WTC11 (cell line): ENCODE measurements at regions not wholly inside any gene's neighbourhood (a gene's known extent, or its start where the extent isn't known, plus 50 kb on each side); places are given as distances from the start of the nearest gene placed in this dataset.

Experiments
- ATAC-seq: fragments of 200-7000 bp; cut with Tn5 transposase; 2 replicates; pipeline ENCODE4 v1.10.0; 2021; ENCODE audit warnings: mild to moderate bottlenecking, moderate library complexity
- CTCF ChIA-PET: fragments of 300-600 bp; sonication (Branson Sonifier 250); formaldehyde crosslinking; loops from one replicate; lab custom pipeline; 2021; ENCODE audit warnings: antibody characterized with exemption; lab: Charles Lee
- POLR2A ChIA-PET: fragments of 350-600 bp; sonication (Branson Sonifier 250); formaldehyde crosslinking; loops from one replicate; lab custom pipeline; 2021; ENCODE audit warnings: antibody characterized with exemption; lab: Charles Lee
- DNase-seq: peaks from one replicate; pipeline ENCODE4 v3.0.0; 2021; ENCODE audit warnings: low spot score
- H3K27ac Mint-ChIP-seq: 2 replicates; pipeline ENCODE4 v1.8.0; 2021; ENCODE audit warnings: mixed read lengths
- H3K27me3 Mint-ChIP-seq: 2 replicates; pipeline ENCODE4 v1.8.0; 2021; ENCODE audit warnings: low read depth, mild to moderate bottlenecking, moderate library complexity, mixed read lengths
- H3K36me3 Mint-ChIP-seq: 2 replicates; pipeline ENCODE4 v1.8.0; 2021; ENCODE audit warnings: mixed read lengths
- H3K4me1 Mint-ChIP-seq: 2 replicates; pipeline ENCODE4 v1.8.0; 2022; ENCODE audit warnings: mixed read lengths
- H3K4me3 Mint-ChIP-seq: 2 replicates; pipeline ENCODE4 v1.8.0; 2021; ENCODE audit warnings: mild to moderate bottlenecking, moderate library complexity, mixed read lengths
- H3K9me3 Mint-ChIP-seq: 2 replicates; pipeline ENCODE4 v1.8.0; 2021; ENCODE audit warnings: mixed read lengths
- AFF4 ChIP-seq: sonication (generic); formaldehyde crosslinking; IDR thresholded peaks from 2 replicates; pipeline ENCODE4 v1.8.1; 2023; ENCODE audit warnings: mild to moderate bottlenecking, missing genetic modification reagents, borderline replicate concordance
- E2F5 ChIP-seq: sonication (generic); formaldehyde crosslinking; IDR thresholded peaks from 2 replicates; pipeline ENCODE4 v1.8.1; 2022; ENCODE audit warnings: mild to moderate bottlenecking, moderate library complexity, missing genetic modification reagents
- EMX1 ChIP-seq: fragments of 250-450 bp; sonication (Bioruptor Pico); IDR thresholded peaks from 2 replicates; pipeline ENCODE4 v1.8.0; 2021; ENCODE audit warnings: mild to moderate bottlenecking
- ERG ChIP-seq: fragments of 250-450 bp; sonication (Bioruptor Pico); IDR thresholded peaks from 2 replicates; pipeline ENCODE4 v1.8.0; 2021; ENCODE audit warnings: mild to moderate bottlenecking
- ESRRA ChIP-seq: sonication (generic); formaldehyde crosslinking; IDR thresholded peaks from 2 replicates; pipeline ENCODE4 v1.8.1; 2022; ENCODE audit warnings: mild to moderate bottlenecking, missing genetic modification reagents, borderline replicate concordance
- FOXJ3 ChIP-seq: sonication (generic); formaldehyde crosslinking; IDR thresholded peaks from 2 replicates; pipeline ENCODE4 v1.9.0; 2021; ENCODE audit warnings: missing genetic modification reagents, mild to moderate bottlenecking, borderline replicate concordance
- HMGXB4 ChIP-seq: sonication (generic); formaldehyde crosslinking; IDR thresholded peaks from 2 replicates; pipeline ENCODE4 v1.8.1; 2023; ENCODE audit warnings: mild to moderate bottlenecking, moderate library complexity, missing genetic modification reagents
- IRF2 ChIP-seq: sonication (generic); formaldehyde crosslinking; IDR thresholded peaks from 2 replicates; pipeline ENCODE4 v1.8.0; 2022; ENCODE audit warnings: low read depth, missing genetic modification reagents, borderline replicate concordance
- NFE2L1 ChIP-seq: sonication (generic); formaldehyde crosslinking; IDR thresholded peaks from 2 replicates; pipeline ENCODE4 v1.8.1; 2023; ENCODE audit warnings: missing genetic modification reagents
- NFYB ChIP-seq: sonication (generic); formaldehyde crosslinking; conservative IDR thresholded peaks from 2 replicates; pipeline ENCODE4 v1.8.0; 2022; ENCODE audit warnings: low read depth, missing genetic modification reagents
- RELA ChIP-seq: sonication (generic); formaldehyde crosslinking; IDR thresholded peaks from 2 replicates; pipeline ENCODE4 v1.8.1; 2022; ENCODE audit warnings: missing genetic modification reagents, mild to moderate bottlenecking, borderline replicate concordance
- SMAD4 ChIP-seq: sonication (generic); formaldehyde crosslinking; IDR thresholded peaks from 2 replicates; pipeline ENCODE4 v1.8.0; 2022; ENCODE audit warnings: mild to moderate bottlenecking, missing genetic modification reagents
- TCF7 ChIP-seq: sonication (generic); formaldehyde crosslinking; IDR thresholded peaks from 2 replicates; pipeline ENCODE4 v1.8.0; 2022; ENCODE audit warnings: mild to moderate bottlenecking, low read depth, missing genetic modification reagents, moderate library complexity
- TEAD4 ChIP-seq: sonication (generic); formaldehyde crosslinking; IDR thresholded peaks from 2 replicates; pipeline ENCODE4 v1.8.0; 2022; ENCODE audit warnings: mild to moderate bottlenecking, missing genetic modification reagents
- TP53 ChIP-seq: sonication (generic); formaldehyde crosslinking; IDR thresholded peaks from 2 replicates; pipeline ENCODE4 v1.8.1; 2023; ENCODE audit warnings: mild to moderate bottlenecking, missing genetic modification reagents
- ZNF121 ChIP-seq: sonication (generic); formaldehyde crosslinking; IDR thresholded peaks from 2 replicates; pipeline ENCODE4 v1.8.0; 2023; ENCODE audit warnings: missing genetic modification reagents
- TF ChIP-seq, protein P1 (sequence below): fragments of 250-450 bp; sonication (Bioruptor Pico); IDR thresholded peaks from 2 replicates; pipeline ENCODE4 v1.9.0; 2021; ENCODE audit warnings: mild to moderate bottlenecking
- TF ChIP-seq, protein P2 (sequence below): sonication (generic); formaldehyde crosslinking; IDR thresholded peaks from 2 replicates; pipeline ENCODE4 v1.8.1; 2022; ENCODE audit warnings: low read depth, mild to moderate bottlenecking, moderate library complexity, missing genetic modification reagents, borderline replicate concordance
- TF ChIP-seq, protein P3 (sequence below): sonication (generic); formaldehyde crosslinking; IDR thresholded peaks from 2 replicates; pipeline ENCODE4 v1.8.0; 2022; ENCODE audit warnings: mild to moderate bottlenecking, missing genetic modification reagents

DNA sequence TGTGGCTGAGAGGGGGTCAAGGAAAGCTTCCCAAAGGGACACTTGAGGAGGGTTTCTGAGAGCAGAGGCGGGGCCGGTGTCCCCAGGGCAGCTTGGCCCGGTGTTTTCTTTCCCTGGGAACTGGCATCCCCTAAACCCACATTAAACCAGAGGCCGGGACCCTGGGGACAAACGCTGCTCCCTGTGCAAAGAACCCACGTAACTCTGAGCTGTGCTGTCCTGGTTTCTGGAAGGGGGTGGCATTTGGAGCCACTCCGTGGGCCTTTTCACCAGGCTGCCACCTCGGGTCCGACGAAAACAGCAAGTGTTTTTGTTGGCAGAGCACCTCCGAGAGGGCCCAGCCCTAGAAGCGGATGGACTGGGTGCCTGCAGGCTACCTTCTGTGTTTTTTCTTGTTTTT, 100.2 kb upstream of the ANO1 start (continued):
- no peak for TF ChIP-seq AFF4 (CRISPR knock-in tag)

GRCh38 chr11:69978841-69979614, 99.1 kb upstream of the ANO1 start:
- H3K36me3 Mint-ChIP-seq: no peaks in the 10 kb centered on the region
- H3K9me3 Mint-ChIP-seq: no peaks in the 10 kb centered on the region
- H3K27me3 Mint-ChIP-seq: peaks cover 12% of the 10 kb centered on the region
- TF ChIP-seq TP53: no peak
- TF ChIP-seq, protein P1, sequence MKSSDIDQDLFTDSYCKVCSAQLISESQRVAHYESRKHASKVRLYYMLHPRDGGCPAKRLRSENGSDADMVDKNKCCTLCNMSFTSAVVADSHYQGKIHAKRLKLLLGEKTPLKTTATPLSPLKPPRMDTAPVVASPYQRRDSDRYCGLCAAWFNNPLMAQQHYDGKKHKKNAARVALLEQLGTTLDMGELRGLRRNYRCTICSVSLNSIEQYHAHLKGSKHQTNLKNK (CRISPR knock-in tag): no peak
- no peak for TF ChIP-seq HMGXB4 (CRISPR knock-in tag)
- TF ChIP-seq NFYB: no peak
- no peak for TF ChIP-seq ZNF121 (CRISPR knock-in tag)
- TF ChIP-seq NFE2L1 (CRISPR knock-in tag): no peak
- no peak for TF ChIP-seq E2F5
- TF ChIP-seq EMX1 (CRISPR knock-in tag): no peak
- TF ChIP-seq SMAD4 (CRISPR knock-in tag): no peak
- TF ChIP-seq RELA (CRISPR knock-in tag): no peak
- no peak for TF ChIP-seq IRF2
- TF ChIP-seq, protein P2, sequence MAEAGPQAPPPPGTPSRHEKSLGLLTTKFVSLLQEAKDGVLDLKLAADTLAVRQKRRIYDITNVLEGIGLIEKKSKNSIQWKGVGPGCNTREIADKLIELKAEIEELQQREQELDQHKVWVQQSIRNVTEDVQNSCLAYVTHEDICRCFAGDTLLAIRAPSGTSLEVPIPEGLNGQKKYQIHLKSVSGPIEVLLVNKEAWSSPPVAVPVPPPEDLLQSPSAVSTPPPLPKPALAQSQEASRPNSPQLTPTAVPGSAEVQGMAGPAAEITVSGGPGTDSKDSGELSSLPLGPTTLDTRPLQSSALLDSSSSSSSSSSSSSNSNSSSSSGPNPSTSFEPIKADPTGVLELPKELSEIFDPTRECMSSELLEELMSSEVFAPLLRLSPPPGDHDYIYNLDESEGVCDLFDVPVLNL (CRISPR knock-in tag): no peak
- TF ChIP-seq ESRRA (CRISPR knock-in tag): no peak
- no peak for TF ChIP-seq TCF7 (CRISPR knock-in tag)
- TF ChIP-seq, protein P3, sequence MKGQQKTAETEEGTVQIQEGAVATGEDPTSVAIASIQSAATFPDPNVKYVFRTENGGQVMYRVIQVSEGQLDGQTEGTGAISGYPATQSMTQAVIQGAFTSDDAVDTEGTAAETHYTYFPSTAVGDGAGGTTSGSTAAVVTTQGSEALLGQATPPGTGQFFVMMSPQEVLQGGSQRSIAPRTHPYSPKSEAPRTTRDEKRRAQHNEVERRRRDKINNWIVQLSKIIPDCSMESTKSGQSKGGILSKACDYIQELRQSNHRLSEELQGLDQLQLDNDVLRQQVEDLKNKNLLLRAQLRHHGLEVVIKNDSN (CRISPR knock-in tag): no peak
- TF ChIP-seq ERG (CRISPR knock-in tag): no peak
- no peak for TF ChIP-seq TEAD4 (CRISPR knock-in tag)
- TF ChIP-seq FOXJ3 (CRISPR knock-in tag): no peak
- TF ChIP-seq, all 79 proteins: peak for 0
- H3K4me1 Mint-ChIP-seq: peaks cover 41% of the 10 kb centered on the region
- H3K27ac Mint-ChIP-seq: no peak overlapping the region
- no peak overlapping the region for H3K4me3 Mint-ChIP-seq
- no peak for DNase-seq
- no peak for ATAC-seq
- CTCF ChIA-PET: interaction anchor here (1.4 to 1.5 kb wide), 2 partner anchors 60 to 109 kb away, joined by 3 read pairs; no protein-coding TSS in a partner anchor
- POLR2A ChIA-PET: interaction anchor here (0.6 kb wide), 1 partner anchor 110 kb away, joined by 7 read pairs; no protein-coding TSS in a partner anchor
